Gastroesophageal sphincter (tissue), 4 donors: ENCODE measurements at regions not wholly inside any gene's neighbourhood (a gene's known extent, or its start where the extent isn't known, plus 50 kb on each side); places are given as distances from the start of the nearest gene placed in this dataset.

Experiments used
- ATAC-seq: fragments of 150-250 bp; one replicate; pipeline ENCODE4 v1.9.1; 2016; ENCODE audit warnings: mild to moderate bottlenecking, moderate library complexity
- H3K27ac ChIP-seq, 4 donors: fragments of 200-600 bp; sonication (generic) in 3 of 4; 1 replicate in 3 of 4; 2 replicates in 1 of 4; pipeline ENCODE4 v1.5.1; 2016 to 2019
- H3K27me3 ChIP-seq: fragments of 200-600 bp; sonication (generic); one replicate; pipeline ENCODE4 v1.5.1; 2019
- H3K36me3 ChIP-seq, 2 donors: fragments of 200-600 bp; sonication (generic); one replicate each; pipeline ENCODE4 v1.5.1; 2019; ENCODE audit warnings: control low read depth in 1 of 2
- H3K4me1 ChIP-seq, 3 donors: fragments of 200-600 bp; sonication (generic); 1 replicate in 2 of 3; 2 replicates in 1 of 3; pipeline ENCODE4 v1.5.1; 2016 to 2019; ENCODE audit warnings: control low read depth in 2 of 3
- H3K4me3 ChIP-seq, 2 donors: fragments of 200-600 bp; sonication (generic); one replicate each; pipeline ENCODE4 v1.5.1; 2019; ENCODE audit warnings: mild to moderate bottlenecking in 1 of 2, moderate library complexity in 1 of 2
- H3K9me3 ChIP-seq, 3 donors: fragments of 200-600 bp; sonication (generic); one replicate each; pipeline ENCODE4 v1.5.1; 2017 to 2019; ENCODE audit warnings: control low read depth in 2 of 3
- EP300 ChIP-seq: sonication (generic); formaldehyde crosslinking; IDR thresholded peaks from one replicate; pipeline ENCODE4 v1.6.1; 2017; ENCODE audit warnings: antibody characterized with exemption, mild to moderate bottlenecking
- POLR2A ChIP-seq, 2 donors: fragments of 450-650 bp; IDR thresholded peaks; one replicate each; pipeline ENCODE4 v1.6.1; 2017; ENCODE audit warnings: antibody characterized with exemption in 2 of 2, mild to moderate bottlenecking in 2 of 2, moderate library complexity in 1 of 2
- POLR2AphosphoS5 ChIP-seq: sonication (generic); formaldehyde crosslinking; IDR thresholded peaks from one replicate; pipeline ENCODE4 v1.6.1; 2017; ENCODE audit warnings: antibody characterized with exemption
- WGBS, 2 donors: methylation state at CpG; one replicate each; pipeline ENCODE4 v1.1.5; 2018; ENCODE audit warnings: low coverage in 1 of 2; 5-methylcytosine and 5-hydroxymethylcytosine counted together
- TF ChIP-seq, protein P1 (sequence below), 4 experiments: fragments of 200-600 bp in 2 of 4; fragments of 450-650 bp in 2 of 4; sonication (generic) in 1 of 4; IDR thresholded peaks; one replicate each; pipeline ENCODE4 v1.5.1; 2017 to 2019; ENCODE audit warnings: antibody characterized with exemption in 4 of 4, mild to moderate bottlenecking in 2 of 4, moderate library complexity in 2 of 4

DNA sequence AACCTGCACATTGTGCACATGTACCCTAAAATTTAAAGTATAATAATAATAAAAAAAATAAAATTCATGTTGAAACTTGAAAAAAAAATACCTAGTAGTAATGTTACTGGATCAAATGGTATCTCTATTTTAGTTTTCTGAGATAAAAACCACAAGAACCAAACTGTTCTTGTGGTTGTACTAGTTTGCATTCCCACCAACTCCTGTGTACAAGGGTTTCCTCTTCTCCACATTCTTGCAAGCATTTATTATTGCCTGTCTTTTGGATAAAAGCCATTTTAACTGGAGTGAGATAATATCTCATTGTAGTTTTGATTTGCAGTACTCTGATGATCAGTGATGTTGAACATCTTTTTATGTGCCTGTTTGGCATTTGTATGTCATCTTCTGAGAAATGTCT, 177.7 kb downstream of the KIF20B start:
- Histone ChIP-seq H3K27ac (no peak overlapping the region), H3K27me3 (no peaks in the 10 kb centered on the region), H3K36me3 (no peaks in the 10 kb centered on the region), H3K4me3 (no peak overlapping the region), H3K4me1 (no peaks in the 10 kb centered on the region), H3K9me3 (peaks cover 0 to 8% (median 0%) of the 10 kb centered on the region in 3 donors)
- ATAC-seq = no peak
- TF ChIP-seq POLR2AphosphoS5 (no peak), EP300 (no peak), POLR2A (IDR thresholded peaks at IDR 0.05) (no peak)
- TF ChIP-seq, protein P1, sequence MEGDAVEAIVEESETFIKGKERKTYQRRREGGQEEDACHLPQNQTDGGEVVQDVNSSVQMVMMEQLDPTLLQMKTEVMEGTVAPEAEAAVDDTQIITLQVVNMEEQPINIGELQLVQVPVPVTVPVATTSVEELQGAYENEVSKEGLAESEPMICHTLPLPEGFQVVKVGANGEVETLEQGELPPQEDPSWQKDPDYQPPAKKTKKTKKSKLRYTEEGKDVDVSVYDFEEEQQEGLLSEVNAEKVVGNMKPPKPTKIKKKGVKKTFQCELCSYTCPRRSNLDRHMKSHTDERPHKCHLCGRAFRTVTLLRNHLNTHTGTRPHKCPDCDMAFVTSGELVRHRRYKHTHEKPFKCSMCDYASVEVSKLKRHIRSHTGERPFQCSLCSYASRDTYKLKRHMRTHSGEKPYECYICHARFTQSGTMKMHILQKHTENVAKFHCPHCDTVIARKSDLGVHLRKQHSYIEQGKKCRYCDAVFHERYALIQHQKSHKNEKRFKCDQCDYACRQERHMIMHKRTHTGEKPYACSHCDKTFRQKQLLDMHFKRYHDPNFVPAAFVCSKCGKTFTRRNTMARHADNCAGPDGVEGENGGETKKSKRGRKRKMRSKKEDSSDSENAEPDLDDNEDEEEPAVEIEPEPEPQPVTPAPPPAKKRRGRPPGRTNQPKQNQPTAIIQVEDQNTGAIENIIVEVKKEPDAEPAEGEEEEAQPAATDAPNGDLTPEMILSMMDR (IDR thresholded peaks at IDR 0.05) = no peak

DNA sequence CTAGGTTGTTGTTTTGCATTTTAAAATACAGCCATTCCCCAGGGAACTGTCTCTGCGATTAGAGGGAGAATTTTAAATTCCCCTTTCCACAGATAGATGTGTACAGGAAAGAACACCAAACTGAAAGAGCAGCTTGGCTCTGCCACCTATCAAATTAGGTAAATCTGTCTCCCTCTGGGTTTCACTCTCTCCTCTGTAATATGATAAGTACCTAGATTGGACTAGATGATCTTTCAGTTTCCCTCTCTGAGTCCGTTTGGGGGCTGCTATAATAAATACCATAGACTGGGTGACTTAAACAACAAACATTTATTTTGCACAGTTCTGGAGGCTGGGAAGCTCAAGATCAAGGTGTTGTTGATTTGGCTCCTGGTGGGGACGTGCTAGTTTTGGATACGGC, 186.0 kb downstream of the KIF20B start:
- H3K4me3 ChIP-seq = no peak overlapping the region
- no peaks in the 10 kb centered on the region for H3K36me3 ChIP-seq
- H3K4me1 ChIP-seq = no peaks in the 10 kb centered on the region
- 37 to 44% methylated on average over 4 of the region's 4 CpGs for WGBS, 2 donors
- ATAC-seq = no peak
- no peaks in the 10 kb centered on the region for H3K27me3 ChIP-seq
- no peaks in the 10 kb centered on the region for H3K9me3 ChIP-seq
- peak overlapping the region in 2 of 4 donors; percentile 30 to 34 for H3K27ac ChIP-seq
- TF ChIP-seq, protein P1 (IDR thresholded peaks at IDR 0.05) = no peak
- TF ChIP-seq POLR2A (IDR thresholded peaks at IDR 0.05) (no peak), POLR2AphosphoS5 (no peak), EP300 (no peak)

DNA sequence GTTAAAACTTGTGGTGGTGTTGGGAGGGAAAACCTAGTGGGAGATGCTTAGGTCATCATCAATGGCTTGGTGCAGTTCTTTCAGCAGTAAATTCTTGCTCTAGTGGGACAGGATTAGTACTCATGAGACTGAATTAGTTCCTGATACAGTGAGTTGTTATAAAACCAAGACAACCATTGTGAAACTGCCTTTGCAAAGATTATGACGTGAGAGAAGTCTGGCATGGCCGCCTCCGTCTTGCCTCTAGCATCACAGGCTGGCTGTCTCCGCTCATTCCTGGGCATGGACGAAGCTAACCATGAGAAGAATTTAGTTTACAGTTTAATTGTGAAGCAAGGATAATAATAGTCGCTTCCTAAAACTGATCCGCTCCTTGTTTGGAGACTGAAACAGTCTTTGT, 186.4 kb downstream of the KIF20B start:
- Histone ChIP-seq H3K9me3 (no peaks in the 10 kb centered on the region), H3K4me1 (no peaks in the 10 kb centered on the region), H3K36me3 (no peaks in the 10 kb centered on the region), H3K27me3 (no peaks in the 10 kb centered on the region), H3K4me3 (no peak overlapping the region), H3K27ac (peak overlapping the region in 2 of 4 donors; percentile 30 to 34)
- TF ChIP-seq, protein P1 (IDR thresholded peaks at IDR 0.05) = no peak
- no peak for TF ChIP-seq POLR2AphosphoS5
- TF ChIP-seq POLR2A (IDR thresholded peaks at IDR 0.05) = no peak
- TF ChIP-seq EP300 = no peak
- peak; percentile 39 for ATAC-seq
- WGBS, 2 donors = 0 to 80% methylated on average over 1 to 2 of the region's 7 CpGs

DNA sequence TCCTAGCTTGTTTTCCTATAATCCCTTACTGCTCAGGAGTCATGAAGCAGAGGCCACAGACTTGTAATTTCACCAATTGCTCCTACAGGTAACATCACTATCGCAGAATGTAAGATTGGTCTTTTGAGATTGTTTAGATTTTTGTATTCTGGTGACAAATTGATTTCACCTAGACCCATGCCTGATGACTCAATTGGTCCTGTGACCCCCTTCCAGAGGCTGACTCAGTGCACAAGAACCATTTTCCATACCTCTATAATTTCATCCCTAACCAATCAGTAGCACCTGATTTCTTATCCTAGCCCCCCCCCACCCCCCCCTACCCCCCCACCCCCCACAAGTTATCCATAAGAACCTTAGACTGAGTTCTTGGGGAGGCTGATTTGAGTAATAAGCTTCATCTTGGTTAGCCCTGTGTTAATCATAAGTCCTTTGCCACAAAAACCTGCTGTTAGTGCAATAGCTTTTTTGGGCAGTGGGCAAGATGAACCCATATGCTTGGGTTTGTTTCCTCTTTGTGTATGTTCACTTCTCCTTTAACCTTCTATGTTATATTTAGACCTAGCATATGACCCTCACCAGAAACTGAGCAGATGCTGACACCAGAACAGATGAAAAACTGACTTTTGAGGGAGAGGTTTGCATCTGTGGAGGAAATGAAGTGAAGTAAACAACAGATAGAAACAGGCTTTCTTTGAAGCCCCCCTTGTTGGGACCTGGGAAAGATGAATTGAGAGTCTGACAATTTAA, 187.1 kb downstream of the KIF20B start:
- Histone ChIP-seq H3K4me1 (no peaks in the 10 kb centered on the region), H3K4me3 (no peak overlapping the region), H3K36me3 (no peaks in the 10 kb centered on the region), H3K27ac (peak overlapping the region in 2 of 4 donors; percentile 26 to 33), H3K27me3 (no peaks in the 10 kb centered on the region), H3K9me3 (no peaks in the 10 kb centered on the region)
- WGBS, 2 donors = 78 to 100% methylated on average over 1 of the region's 1 CpG
- ATAC-seq = no peak
- TF ChIP-seq, protein P1 (IDR thresholded peaks at IDR 0.05) = no peak
- no peak for TF ChIP-seq EP300
- TF ChIP-seq POLR2A (IDR thresholded peaks at IDR 0.05) = no peak
- TF ChIP-seq POLR2AphosphoS5 = no peak

DNA sequence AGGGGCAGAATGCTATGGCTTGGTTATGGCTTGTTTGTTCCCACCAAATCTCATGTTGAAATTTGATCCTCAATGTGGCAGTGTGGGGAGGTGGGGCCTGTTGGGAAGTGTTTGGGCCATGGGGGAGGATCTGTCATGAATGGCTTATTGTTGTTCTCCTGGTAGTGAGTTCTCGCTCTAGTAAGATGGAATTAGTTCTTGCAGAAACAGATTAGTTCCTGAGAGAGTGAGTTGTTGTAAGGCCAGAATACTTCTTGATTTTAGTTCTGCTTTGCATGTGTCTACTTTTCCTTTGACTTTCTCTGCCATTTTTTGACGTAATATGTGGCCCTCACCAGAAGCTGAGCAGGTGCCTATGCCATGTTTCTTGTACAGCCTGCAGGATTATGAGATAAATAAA, 188.2 kb downstream of the KIF20B start:
- TF ChIP-seq EP300 (no peak), POLR2AphosphoS5 (no peak), POLR2A (IDR thresholded peaks at IDR 0.05) (no peak)
- TF ChIP-seq, protein P1 (IDR thresholded peaks at IDR 0.05) = no peak
- Histone ChIP-seq H3K27me3 (no peaks in the 10 kb centered on the region), H3K9me3 (no peaks in the 10 kb centered on the region), H3K4me1 (no peaks in the 10 kb centered on the region), H3K4me3 (no peak overlapping the region), H3K36me3 (no peaks in the 10 kb centered on the region), H3K27ac (no peak overlapping the region)
- 73 to 87% methylated on average over 2 of the region's 2 CpGs for WGBS, 2 donors
- peak; percentile 12 for ATAC-seq
